ENCODE measurements at regions not wholly inside any gene's neighbourhood (a gene's known extent, or its start where the extent isn't known, plus 50 kb on each side); places are given as distances from the start of the nearest gene placed in this dataset.

DNA sequence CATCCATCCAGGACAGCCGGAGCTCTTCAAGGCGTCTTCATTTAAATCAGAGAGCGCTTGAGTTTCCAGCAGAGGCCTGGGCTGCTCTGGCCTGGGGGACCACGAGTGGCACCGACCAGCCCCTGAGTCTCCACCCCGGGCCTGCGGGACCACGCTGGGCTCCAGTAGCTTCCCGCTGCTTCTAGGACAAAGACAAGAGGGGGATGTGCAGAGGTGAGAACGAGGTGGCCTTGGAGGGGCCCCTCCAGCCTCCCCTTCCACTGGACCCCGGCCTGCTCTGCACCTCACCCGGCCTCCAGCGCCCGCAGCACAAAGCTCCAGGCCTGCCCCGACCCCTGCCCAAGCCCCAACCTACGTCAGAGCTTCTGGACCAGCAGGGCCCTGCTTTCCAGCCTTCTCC lies 81.6 kb downstream of the IRX2 start:
- H3K79me2 ChIP-seq (ENCODE audit: insufficient read depth, low read length) = no peaks in the 10 kb centered on the region
- H3K9me3 ChIP-seq (ENCODE audit: low read length) = no peaks in the 10 kb centered on the region
- no peak overlapping the region for H3K27ac ChIP-seq (ENCODE audit: low read depth, low read length, poor library complexity, severe bottlenecking)
- no peak overlapping the region for H3K4me3 ChIP-seq (ENCODE audit: low read depth, low read length, poor library complexity, severe bottlenecking)
- H3K27me3 ChIP-seq (ENCODE audit: insufficient read depth, low read length) = no peaks in the 10 kb centered on the region
- no peaks in the 10 kb centered on the region for H3F3A ChIP-seq (ENCODE audit: insufficient read depth, low read length)
- H3K9me2 ChIP-seq (ENCODE audit: low read depth, low read length) = no peaks in the 10 kb centered on the region
- H3K4me1 ChIP-seq (ENCODE audit: insufficient read depth, low read length, severe bottlenecking) = no peaks in the 10 kb centered on the region
- TF ChIP-seq, protein P1, sequence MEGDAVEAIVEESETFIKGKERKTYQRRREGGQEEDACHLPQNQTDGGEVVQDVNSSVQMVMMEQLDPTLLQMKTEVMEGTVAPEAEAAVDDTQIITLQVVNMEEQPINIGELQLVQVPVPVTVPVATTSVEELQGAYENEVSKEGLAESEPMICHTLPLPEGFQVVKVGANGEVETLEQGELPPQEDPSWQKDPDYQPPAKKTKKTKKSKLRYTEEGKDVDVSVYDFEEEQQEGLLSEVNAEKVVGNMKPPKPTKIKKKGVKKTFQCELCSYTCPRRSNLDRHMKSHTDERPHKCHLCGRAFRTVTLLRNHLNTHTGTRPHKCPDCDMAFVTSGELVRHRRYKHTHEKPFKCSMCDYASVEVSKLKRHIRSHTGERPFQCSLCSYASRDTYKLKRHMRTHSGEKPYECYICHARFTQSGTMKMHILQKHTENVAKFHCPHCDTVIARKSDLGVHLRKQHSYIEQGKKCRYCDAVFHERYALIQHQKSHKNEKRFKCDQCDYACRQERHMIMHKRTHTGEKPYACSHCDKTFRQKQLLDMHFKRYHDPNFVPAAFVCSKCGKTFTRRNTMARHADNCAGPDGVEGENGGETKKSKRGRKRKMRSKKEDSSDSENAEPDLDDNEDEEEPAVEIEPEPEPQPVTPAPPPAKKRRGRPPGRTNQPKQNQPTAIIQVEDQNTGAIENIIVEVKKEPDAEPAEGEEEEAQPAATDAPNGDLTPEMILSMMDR (IDR thresholded peaks at IDR 0.05; ENCODE audit: low read length) = no peak
- no peak for TF ChIP-seq EZH2 (IDR thresholded peaks at IDR 0.05; ENCODE audit: borderline replicate concordance, low read length)
- no peak overlapping the region for H2AFZ ChIP-seq (ENCODE audit: low read length)
- H3K36me3 ChIP-seq (ENCODE audit: insufficient read depth, low read length) = no peaks in the 10 kb centered on the region
- no peak overlapping the region for H3K4me2 ChIP-seq (ENCODE audit: low read length)
- no peaks in the 10 kb centered on the region for H4K20me1 ChIP-seq (ENCODE audit: insufficient read depth, low read length)
- H3K9ac ChIP-seq (ENCODE audit: low read length) = no peak overlapping the region

DNA sequence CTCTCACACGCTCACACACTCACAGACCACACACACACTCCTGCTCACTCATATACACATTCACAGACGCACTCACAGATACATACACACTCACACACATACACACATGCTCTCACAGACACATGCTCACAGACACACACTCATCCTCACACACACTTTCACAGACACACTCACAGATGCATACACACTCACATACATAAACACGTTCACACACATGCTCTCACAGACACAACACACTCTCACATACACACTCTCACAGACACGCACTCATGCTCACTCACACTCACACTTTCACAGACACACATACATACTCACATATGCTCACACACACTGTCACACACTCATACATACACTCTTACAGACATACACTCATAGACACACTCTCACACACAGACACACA lies 82.2 kb downstream of the IRX2 start:
- H4K20me1 ChIP-seq (ENCODE audit: insufficient read depth, low read length) = no peaks in the 10 kb centered on the region
- no peaks in the 10 kb centered on the region for H3F3A ChIP-seq (ENCODE audit: insufficient read depth, low read length)
- H3K79me2 ChIP-seq (ENCODE audit: insufficient read depth, low read length) = no peaks in the 10 kb centered on the region
- H3K9me2 ChIP-seq (ENCODE audit: low read depth, low read length) = no peaks in the 10 kb centered on the region
- no peak overlapping the region for H2AFZ ChIP-seq (ENCODE audit: low read length)
- H3K36me3 ChIP-seq (ENCODE audit: insufficient read depth, low read length) = no peaks in the 10 kb centered on the region
- no peaks in the 10 kb centered on the region for H3K4me1 ChIP-seq (ENCODE audit: insufficient read depth, low read length, severe bottlenecking)
- no peak overlapping the region for H3K9ac ChIP-seq (ENCODE audit: low read length)
- no peak overlapping the region for H3K4me3 ChIP-seq (ENCODE audit: low read depth, low read length, poor library complexity, severe bottlenecking)
- H3K27me3 ChIP-seq (ENCODE audit: insufficient read depth, low read length) = no peaks in the 10 kb centered on the region
- H3K27ac ChIP-seq (ENCODE audit: low read depth, low read length, poor library complexity, severe bottlenecking) = no peak overlapping the region
- H3K9me3 ChIP-seq (ENCODE audit: low read length) = no peaks in the 10 kb centered on the region
- H3K4me2 ChIP-seq (ENCODE audit: low read length) = no peak overlapping the region
- TF ChIP-seq, protein P1 (IDR thresholded peaks at IDR 0.05; ENCODE audit: low read length) = no peak
- no peak for TF ChIP-seq EZH2 (IDR thresholded peaks at IDR 0.05; ENCODE audit: borderline replicate concordance, low read length)

GRCh38 chr5:2666081-2666480 lies 85.4 kb downstream of the IRX2 start:
- Histone ChIP-seq H3K9me2 (ENCODE audit: low read depth, low read length) (no peaks in the 10 kb centered on the region), H3K9ac (ENCODE audit: low read length) (no peak overlapping the region), H4K20me1 (ENCODE audit: insufficient read depth, low read length) (no peaks in the 10 kb centered on the region), H3K9me3 (ENCODE audit: low read length) (no peaks in the 10 kb centered on the region), H3K4me1 (ENCODE audit: insufficient read depth, low read length, severe bottlenecking) (no peaks in the 10 kb centered on the region), H3K4me2 (ENCODE audit: low read length) (no peak overlapping the region), H3F3A (ENCODE audit: insufficient read depth, low read length) (no peaks in the 10 kb centered on the region), H3K36me3 (ENCODE audit: insufficient read depth, low read length) (no peaks in the 10 kb centered on the region), H3K4me3 (ENCODE audit: low read depth, low read length, poor library complexity, severe bottlenecking) (no peak overlapping the region), H3K79me2 (ENCODE audit: insufficient read depth, low read length) (no peaks in the 10 kb centered on the region), H3K27me3 (ENCODE audit: insufficient read depth, low read length) (no peaks in the 10 kb centered on the region), H3K27ac (ENCODE audit: low read depth, low read length, poor library complexity, severe bottlenecking) (no peak overlapping the region), H2AFZ (ENCODE audit: low read length) (no peak overlapping the region)
- TF ChIP-seq, protein P1 (IDR thresholded peaks at IDR 0.05; ENCODE audit: low read length) = no peak

Data from OCI-LY1 (cell line).